ENCODE measurements at regions not wholly inside any gene's neighbourhood (a gene's known extent, or its start where the extent isn't known, plus 50 kb on each side); places are given as distances from the start of the nearest gene placed in this dataset.

- H4K20me1 ChIP-seq (ENCODE audit: control insufficient read depth, insufficient read depth), result no peaks in the 10 kb centered on the region
- H3K4me1 ChIP-seq (ENCODE audit: control insufficient read depth, insufficient read depth, low read length), result no peaks in the 10 kb centered on the region
- H3K79me2 ChIP-seq (ENCODE audit: control insufficient read depth, insufficient read depth, low read length), result no peaks in the 10 kb centered on the region
- H3K9ac ChIP-seq (ENCODE audit: control insufficient read depth, insufficient read depth, low read length), result no peak overlapping the region
- H3K4me3 ChIP-seq, result no peak overlapping the region
- no peak overlapping the region for H3K27ac ChIP-seq (ENCODE audit: control insufficient read depth, insufficient read depth)
- BruUV-seq (replicated peaks), result no TSS peak
- POLR2A ChIA-PET, result no interaction called here
- no peaks in the 10 kb centered on the region for H3K36me3 ChIP-seq (ENCODE audit: control insufficient read depth in 2 of 2, insufficient read depth in 2 of 2, low read length in 1 of 2)
- RAD21 ChIA-PET (ENCODE audit: unreplicated experiment), result no interaction called here
- no peak for ATAC-seq
- no peak overlapping the region for H2AFZ ChIP-seq (ENCODE audit: control insufficient read depth, low read depth, low read length)
- in situ Hi-C loops (cut with MboI) (no loop called here), intact Hi-C loops (cut with micrococcal nuclease; ENCODE audit: unreplicated experiment) (no loop called here)
- no peak for FAIRE-seq
- SMC1A ChIA-PET (ENCODE audit: uncharacterized antibody, unreplicated experiment), result no interaction called here
- CTCF ChIA-PET, result no interaction called here
- WGBS (ENCODE audit: insufficient coverage, insufficient replicate concordance, low lambda C conversion rate, missing lambda C conversion rate), result 48% methylated on average over 2 of the region's 2 CpGs
- no peak overlapping the region for H3K4me2 ChIP-seq (ENCODE audit: control insufficient read depth, insufficient read depth)
- H3K9me3 ChIP-seq (replicated peaks; ENCODE audit: control insufficient read depth, insufficient read depth, low read length), result no peaks in the 10 kb centered on the region
- no peak for DNase-seq (ENCODE audit: low read depth, low spot score)
- no peaks in the 10 kb centered on the region for H3K27me3 ChIP-seq (replicated peaks in 1 of 2; ENCODE audit: control insufficient read depth in 2 of 2, insufficient read depth in 2 of 2, low read length in 1 of 2)
- TF ChIP-seq SREBF1 (IDR thresholded peaks at IDR 0.05; ENCODE audit: low read length) (no peak), NBN (IDR thresholded peaks at IDR 0.05) (no peak), SREBF2 (IDR thresholded peaks at IDR 0.05; ENCODE audit: low read length) (no peak), CREM (IDR thresholded peaks at IDR 0.05; ENCODE audit: low read depth) (no peak), ASH2L (IDR thresholded peaks at IDR 0.05; ENCODE audit: borderline replicate concordance, low read depth) (no peak), CTCF (IDR thresholded peaks at IDR 0.05 in 2 of 3, conservative IDR thresholded peaks at IDR 0.05 in 1 of 3; ENCODE audit: control insufficient read depth in 2 of 3, extremely low read depth in 1 of 3, insufficient read depth in 1 of 3, low read depth in 3 of 3, low read length in 3 of 3) (no peak), IRF5 (IDR thresholded peaks at IDR 0.05; ENCODE audit: borderline replicate concordance) (no peak)
These were observed 133.3 kb upstream of the SFRP2 start for GRCh38 chr4:153922148-153922547.
